HG03175 (cell line): ENCODE measurements at regions not wholly inside any gene's neighbourhood (a gene's known extent, or its start where the extent isn't known, plus 50 kb on each side); places are given as distances from the start of the nearest gene placed in this dataset.
"Not testable (repeated sequence)": the region's sequence is repeated elsewhere in the genome, so short reads cannot be mapped to it uniquely, and the experiment has no call there.

Experiments
- ATAC-seq: cut with Tn5 transposase; IDR thresholded peaks from one replicate; pipeline ENCODE4 v1.9.1; 2021; ENCODE audit warnings: mild to moderate bottlenecking, moderate library complexity; ENCODE audit not compliant: unreplicated experiment

DNA sequence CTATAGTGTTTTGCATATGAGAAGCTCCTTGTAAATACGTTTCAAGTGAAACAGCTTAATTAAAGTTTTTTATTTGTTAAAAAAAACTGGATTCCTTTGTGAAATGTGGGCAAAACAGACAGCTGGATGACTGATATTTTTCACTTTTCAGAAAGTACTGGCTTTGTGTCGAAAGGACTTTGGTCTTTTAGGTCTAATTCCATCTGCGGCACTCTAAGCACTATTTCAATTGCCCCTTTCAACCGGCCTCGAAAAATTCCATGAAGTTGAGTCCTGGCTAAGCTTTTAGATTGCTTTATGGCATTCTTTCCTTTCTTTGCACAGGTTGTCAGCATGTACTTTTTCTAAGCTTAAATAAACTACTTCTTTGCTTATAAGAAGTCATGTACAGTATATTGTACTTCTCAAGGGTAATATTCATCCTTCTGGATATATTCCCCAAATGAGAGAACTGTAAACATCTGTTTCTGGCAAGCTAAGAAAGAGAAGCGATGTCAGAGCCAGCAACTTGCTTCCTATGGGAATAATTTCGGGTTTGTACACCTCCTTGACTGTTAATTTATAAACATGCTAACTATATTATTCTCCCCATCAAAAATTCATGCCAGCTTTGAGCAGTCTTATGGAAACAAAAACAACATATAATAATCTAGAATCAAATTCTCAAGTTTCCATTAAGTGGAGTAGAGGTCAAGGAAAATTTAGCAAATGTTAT is 611.3 kb downstream of the ETNK1 start:
- ATAC-seq, result no peak

DNA sequence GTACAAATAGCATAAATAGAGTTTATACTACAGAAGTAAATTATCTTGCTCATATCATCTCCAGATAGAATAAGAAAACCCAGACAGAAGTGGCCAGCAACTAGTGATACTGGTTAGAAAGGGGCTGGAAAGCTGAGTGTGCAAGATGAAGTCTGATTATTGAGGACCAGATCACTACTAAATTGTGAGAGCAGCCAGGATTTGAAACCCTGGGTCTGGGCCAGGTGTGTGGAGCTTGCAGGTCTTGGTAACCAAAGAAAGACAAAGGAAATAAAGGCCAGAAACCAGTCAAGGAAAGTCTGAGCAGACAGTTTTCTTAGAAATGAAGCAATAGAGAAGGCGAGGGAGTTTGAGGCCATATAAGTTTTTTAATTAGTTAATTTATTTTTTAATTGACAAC is 611.8 kb downstream of the ETNK1 start:
- no peak for ATAC-seq

DNA sequence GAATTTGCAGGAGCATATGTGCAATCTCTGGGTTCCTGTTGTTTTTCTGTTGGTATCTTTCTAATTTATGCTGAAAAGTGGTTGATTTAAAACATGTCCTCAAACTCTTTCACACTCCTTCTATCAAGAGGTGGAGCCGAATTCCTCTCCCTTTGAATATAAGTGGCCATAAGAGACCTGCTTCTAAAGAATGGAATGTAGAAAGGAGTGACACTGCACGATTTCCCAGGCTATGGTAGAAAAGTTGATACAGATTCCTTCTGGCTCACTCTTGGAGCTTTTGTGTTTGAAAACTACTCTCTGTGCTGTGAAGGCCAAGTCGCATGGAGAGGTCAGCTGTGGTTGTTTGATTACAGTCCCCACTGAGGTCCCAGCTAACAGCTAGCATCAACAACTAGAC is 613.2 kb downstream of the ETNK1 start:
- no peak for ATAC-seq

DNA sequence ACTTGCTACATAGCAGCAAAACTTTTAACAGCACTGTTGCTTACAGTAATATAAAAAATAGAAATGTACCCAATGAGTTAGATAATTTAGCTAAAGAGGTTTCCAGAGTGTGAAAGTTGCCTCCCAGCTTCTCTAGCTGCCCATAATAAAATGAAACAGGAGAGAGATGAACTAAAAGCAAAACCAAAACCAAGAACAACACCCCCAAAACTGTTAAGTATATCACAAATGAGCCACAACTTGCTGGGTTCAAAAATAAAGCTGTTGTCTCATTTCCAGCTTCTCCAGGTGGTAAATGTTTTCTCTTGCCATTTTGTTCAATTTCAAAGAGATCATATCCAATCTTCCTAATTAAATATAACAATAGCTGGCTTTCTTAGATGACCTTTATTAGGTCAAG is 614.0 kb downstream of the ETNK1 start:
- no peak for ATAC-seq

DNA sequence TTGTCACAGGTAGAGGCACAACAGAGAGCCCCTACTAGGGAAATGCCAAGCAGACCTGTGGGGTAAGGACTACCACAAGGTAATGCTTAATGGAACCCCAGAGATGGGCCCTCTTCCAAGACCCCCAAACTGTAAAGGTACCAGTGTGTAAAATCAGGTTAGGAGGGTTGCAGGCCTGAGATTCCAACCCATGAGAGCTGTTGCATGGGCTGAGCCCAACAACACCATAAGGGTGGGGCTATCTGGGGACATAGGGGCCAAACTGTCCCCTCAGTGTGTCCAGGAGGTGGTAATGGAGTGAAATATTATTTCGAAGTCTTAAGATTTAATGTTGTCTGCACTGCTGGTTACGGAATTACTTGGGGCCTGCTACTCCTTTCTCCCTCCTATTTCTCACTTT is 620.2 kb downstream of the ETNK1 start:
- no peak for ATAC-seq

DNA sequence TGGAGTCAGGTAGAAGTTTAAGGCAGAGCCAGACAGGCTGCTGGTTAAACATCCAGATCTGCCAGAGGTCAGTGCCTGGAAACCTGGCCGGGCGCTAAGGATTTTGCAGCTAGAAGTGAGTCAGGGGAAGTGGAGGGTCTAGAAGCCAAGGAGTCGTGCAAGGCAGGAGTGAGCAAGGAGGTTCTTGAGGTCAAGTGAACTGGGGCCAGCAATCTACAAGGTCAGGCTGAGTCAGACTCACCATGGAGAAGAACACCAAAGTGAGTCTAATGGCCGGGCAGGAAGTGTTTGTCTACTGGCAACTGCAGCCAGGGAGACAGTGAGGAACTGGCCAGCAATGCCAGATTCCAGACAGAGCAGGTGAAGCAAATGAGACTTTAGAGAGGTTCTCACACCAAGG is 628.2 kb downstream of the ETNK1 start:
- ATAC-seq, result no peak

DNA sequence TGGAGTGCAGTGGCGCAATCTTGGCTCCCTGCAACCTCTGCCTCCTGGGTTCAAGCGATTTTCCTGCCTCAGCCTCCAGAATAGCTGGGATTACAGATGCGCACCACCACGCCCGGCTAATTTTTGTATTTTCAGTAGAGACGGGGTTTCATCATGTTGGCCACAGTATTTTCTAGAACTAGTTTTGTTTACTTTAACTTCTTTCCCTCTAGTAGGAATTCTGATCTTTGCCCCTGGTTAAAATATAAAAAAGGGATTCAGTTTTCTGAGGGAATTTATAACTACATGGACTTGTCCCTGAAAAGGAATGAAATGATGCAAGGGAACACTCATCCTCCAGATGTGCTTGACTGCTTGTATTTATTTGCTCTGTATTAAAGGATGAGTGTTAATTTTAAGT is 628.9 kb downstream of the ETNK1 start:
- ATAC-seq, result not testable (repeated sequence)

DNA sequence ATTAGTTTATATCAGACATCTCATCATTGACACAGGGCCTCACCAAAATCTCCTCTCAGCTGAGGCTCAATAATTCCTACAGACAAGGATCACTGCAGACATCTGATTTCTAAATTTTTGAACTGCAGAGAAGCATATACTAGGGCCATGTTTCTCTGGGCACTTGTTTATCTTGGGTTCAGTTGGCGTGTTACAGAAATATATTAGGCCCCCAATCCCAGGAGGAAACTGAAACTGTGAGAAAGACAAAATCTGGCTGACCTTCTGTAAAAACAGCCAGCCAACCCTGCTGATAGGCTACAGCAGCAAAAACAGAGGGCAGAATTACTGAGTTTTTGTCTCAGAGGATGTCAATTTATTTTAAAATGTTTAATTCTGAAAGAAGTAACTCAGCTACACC is 634.6 kb downstream of the ETNK1 start:
- ATAC-seq, result no peak

DNA sequence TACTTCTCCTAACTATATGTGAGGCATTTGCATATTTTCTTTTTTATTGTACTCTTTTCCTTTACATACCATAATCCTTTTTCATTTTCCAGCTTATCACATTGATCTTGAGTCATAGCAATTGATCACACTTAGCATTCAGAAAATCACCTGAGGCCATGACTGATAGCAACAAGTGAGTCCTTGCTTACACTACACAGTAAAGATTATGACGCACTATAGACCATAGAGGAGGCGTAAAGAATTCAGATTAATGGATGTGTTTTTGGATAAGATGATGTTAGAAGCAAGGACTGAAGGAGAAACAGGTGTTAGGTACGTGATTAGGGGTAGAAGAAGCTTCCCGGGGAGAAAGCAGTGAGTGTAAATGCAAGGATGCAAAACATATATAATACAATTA is 637.7 kb downstream of the ETNK1 start:
- ATAC-seq, result no peak

DNA sequence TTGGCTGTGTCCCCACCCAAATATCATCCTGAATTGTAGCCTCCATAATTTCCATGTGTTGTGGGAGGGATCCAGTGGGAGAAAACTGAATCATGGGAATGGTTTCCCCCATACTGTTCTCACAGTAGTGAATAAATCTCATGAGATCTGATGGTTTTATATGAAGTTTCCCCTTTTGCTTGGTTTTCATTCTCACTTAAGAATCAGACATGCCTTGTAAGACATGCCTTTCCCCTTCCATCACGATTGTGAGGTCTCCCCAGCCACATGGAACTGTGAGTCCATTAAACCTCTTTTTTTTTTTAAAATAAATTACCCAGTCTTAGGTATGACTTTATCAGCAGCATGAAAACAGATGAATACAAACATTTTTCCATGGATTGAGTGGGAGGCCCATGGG is 652.9 kb downstream of the ETNK1 start:
- no peak for ATAC-seq

DNA sequence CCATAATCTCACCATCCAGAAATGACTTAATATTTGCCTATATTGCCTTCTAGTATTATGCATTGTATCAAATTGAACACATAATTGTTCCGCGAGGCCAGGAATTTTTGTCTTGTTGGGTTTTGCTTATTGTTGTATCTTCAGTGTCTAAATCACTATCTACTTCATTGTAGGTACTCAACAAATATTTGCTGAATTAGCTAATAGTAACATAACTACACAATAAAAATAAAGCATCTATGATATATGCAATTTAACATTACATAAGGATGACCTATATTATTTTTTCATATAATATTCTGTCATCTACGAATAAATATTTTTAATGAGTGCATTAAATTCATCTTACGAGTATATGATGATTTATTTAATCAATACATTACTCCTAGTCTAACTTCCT is 656.3 kb downstream of the ETNK1 start:
- no peak for ATAC-seq

DNA sequence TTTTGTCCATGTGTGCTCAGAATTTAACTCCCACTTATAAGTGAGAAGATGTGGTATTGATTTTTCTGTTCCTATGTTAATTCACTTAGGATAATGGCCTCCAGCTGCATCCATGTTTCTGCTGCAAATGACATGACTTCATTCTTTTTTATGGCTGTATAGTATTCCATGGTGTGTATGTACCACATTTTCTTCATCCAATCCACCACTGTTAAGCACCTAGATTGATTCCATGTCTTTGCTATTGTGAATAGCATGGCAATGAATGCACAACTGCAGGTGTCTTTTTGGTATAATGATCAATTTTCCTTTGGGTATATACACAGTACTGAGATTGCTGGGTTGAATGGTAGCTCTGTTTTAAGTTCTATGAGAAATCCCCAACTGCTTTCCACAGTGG is 657.7 kb downstream of the ETNK1 start:
- no peak for ATAC-seq

DNA sequence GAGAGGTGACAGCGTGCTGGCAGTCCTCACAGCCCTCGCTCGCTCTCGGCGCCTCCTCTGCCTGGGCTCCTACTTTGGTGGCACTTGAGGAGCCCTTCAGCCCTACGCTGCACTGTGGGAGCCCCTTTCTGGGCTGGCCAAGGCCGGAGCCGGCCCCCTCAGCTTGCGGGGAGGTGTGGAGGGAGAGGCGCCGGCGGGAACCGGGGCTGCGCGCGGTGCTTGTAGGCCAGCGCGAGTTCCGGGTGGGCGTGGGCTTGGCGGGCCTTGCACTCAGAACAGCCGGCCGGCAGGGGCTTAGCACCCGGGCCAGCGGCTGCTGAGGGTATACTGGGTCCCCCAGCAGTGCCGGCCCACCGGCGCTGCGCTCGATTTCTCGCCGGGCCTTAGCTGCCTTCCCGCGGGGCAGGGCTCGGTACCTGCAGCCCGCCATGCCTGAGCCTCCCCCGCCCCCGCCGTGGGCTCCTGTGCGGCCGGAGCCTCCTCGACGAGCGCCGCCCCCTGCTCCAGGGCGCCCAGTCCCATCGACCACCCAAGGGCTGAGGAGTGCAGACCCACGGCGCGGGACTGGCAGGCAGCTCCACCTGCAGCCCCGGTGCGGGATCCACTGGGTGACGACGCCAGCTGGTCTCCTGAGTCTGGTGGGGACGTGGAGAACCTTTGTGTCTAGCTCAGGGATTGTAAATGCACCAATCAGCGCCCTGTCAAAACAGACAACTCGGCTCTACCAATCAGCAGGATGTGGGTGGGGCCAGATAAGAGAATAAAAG is 661.0 kb downstream of the ETNK1 start:
- ATAC-seq, result not testable (repeated sequence)

DNA sequence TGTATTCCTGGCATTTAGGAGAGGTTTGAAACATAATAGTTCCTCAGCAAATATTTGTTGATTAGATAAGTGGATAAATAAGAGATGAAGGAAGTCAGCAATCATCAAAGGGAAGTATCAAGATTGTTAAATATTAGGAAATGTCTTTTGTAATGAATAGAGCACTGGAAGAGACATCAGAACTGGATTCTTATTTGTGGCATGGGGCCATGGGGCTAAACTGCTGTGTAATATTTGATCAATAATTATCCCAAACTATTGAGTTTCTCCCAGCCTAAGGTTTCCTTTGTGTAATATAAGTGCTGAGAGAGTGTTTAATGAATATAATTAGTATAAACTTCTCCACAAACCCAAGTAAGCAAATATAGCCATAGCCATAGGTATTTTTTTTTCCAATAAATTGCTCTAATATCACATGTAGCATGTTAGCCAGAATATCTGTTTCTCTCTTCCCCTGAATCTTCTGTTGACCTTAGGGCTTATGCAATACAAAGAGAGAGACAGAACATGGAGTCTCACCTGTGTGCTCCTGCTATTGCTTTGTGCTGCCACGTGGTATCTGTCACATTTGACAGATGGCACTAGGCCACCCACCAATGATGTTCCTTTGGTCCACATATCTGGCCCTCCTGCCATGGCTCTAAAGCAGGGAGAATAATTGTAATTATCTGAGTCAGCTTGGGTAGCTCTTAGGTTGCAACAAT is 658.7 kb downstream of the SOX5 start:
- no peak for ATAC-seq

DNA sequence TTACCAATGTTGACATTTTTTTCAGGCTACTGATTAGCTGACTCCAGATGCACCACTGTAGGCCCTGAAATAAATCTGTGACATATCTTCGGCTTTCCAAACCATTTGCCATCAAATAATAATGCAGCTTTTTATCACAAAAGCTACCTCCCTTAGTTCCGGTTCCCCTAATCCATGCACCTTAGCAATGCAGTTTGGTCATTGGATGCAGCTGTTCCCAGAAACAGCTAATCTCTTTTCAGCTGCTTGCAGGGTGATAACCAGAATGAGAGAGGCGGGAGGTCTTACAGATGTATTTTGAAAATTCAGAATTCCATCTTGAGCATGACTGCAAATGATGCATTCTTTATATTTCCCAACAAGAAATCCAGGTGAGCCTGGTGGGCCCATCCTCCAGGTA is 646.2 kb downstream of the SOX5 start:
- ATAC-seq, result no peak

DNA sequence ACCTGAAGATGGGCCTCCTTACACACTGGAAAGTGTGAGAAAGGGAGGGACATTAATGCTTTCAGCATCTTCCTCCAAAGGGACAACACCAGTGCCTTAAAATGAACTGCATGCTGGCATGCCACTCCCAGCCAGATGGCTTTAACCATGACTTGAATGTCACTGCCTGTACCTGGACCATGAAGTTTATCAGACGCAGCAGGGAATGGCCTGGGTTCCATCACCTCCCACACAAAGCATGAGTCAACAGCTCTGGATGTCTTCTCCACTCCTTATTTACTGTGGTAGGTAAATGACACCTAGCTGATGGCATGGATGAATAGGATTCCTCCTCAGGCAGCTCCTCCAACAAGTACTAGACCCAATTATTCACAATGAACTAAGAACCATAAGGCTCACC is 645.6 kb downstream of the SOX5 start:
- no peak for ATAC-seq

DNA sequence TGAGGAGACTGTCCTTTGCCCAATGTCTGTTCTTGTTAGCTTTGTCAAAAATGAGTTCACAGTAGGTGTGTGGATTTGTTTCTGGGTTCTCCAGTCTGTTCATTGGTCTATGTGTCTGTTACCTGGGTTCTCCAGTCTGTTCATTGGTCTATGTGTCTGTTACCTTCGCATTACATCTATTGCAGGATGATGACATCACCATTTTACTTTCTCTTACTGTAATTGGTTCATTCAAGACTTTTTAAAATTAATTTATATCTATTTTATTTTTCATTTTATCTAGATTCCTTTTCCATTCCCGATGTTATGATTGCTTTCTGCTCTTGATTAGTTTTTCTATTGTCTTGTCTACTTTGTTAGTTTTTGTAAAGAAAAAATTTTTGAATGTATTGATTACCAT is 615.5 kb downstream of the SOX5 start:
- ATAC-seq, result no peak

DNA sequence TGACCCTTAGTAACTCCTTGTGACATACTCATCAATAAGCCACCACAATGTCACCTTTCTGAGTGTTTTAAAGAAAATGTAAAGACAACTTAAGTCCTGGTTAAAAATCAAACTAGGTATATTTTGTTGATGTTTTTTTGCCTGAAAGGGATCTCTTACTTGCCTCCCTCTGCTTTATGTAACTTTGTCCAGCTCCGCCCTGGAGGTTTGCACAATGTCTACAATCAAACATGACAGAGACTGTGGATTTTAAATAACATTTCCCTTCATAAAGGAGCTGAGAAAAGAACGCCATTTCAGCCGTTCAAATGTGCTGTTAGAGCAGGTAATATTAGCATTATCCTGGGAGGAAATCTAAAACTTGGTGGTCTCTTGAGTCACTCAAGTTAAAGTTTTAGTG is 613.9 kb downstream of the SOX5 start:
- ATAC-seq, result no peak

DNA sequence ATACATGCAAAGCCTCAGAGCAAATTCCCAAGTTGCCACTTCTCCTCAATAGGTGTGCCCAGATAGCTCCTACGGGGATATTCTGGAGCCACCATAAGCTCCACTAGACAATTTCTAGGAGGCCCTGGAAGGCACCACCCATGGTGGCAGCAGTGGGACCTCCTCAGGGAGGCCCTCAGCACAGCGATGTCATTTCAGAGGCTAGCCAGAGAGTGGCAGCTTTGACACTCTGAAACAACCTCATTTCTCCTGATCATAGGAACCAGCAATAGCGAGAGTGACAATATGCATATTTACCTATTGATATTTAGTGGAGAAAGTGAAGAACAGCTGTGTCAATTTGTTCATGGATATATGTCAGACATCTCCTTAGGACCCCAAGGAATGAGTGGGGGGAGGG is 612.3 kb downstream of the SOX5 start:
- no peak for ATAC-seq

DNA sequence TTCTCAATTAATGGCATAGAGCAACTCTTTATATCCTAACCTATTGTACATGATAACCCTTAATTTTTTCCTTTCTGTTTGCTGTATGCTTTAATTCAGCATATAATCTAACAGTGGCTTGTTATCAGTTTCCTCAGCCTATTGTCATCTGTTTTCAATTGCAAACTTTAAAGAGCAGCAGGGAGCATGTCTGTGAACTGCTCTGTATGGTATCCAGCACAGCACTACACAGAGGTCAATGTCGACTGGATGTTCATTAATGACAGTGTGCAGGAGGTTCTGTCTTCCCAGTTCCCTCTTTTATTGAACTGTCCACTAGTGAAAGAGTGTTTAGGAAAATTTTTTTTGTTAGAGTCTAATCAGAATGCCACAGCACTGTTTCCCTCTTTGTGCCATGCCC is 609.1 kb downstream of the SOX5 start:
- ATAC-seq, result no peak

DNA sequence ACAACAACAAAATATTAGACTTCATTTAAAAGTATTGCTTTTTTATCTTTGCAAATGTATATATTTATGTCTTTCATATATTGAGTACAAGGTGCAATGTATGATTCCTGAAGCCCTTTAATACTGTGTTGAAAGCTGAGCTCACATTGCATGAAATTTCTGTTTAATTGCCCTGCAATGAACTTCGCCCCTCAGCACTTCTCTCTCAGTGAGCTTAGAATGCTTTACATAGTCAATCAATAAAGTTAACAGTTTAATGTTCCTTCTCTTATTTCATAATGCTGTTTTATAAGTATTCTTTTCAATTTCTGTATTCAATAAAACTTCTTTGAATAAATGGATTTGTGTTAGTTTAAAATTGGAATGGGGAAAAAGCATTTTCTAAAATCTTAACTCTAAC is 607.1 kb downstream of the SOX5 start:
- no peak for ATAC-seq

DNA sequence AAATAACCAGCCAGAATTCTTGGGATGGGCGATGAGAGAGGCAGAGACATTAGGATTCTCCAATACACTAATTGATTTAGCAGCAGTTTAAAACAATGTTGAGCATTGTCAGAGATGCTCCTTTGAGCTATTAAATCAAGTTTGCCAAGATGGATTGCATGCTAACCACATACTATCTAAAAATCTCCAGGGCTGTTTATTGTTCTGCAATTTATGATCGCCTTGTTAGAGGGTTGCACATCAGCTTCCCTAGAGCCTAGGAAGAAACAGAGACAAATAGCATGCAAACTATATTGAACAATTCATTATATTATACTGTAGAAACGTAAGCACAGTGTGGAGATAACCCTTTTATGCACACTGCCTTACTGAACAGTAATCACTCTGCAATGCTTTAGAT is 599.9 kb downstream of the SOX5 start:
- no peak for ATAC-seq
